Esophagus muscularis mucosa (tissue), 4 donors: ENCODE measurements at regions not wholly inside any gene's neighbourhood (a gene's known extent, or its start where the extent isn't known, plus 50 kb on each side); places are given as distances from the start of the nearest gene placed in this dataset.

Source experiments
- DNase-seq: peaks from one replicate; pipeline ENCODE4 v3.0.0-alpha.2; 2017; ENCODE audit errors: extremely low spot score
- H3K27ac ChIP-seq, 4 donors: fragments of 200-600 bp; sonication (generic); replicated peaks in 1 of 4; 1 replicate in 3 of 4; 2 replicates in 1 of 4; pipeline ENCODE4 v1.5.1; 2016 to 2019; ENCODE audit warnings: mild to moderate bottlenecking in 1 of 4
- H3K27me3 ChIP-seq, 4 donors: fragments of 200-600 bp; sonication (generic); one replicate each; pipeline versions ENCODE4 v1.5.1 to v1.6.0; 2016 to 2019
- H3K36me3 ChIP-seq, 4 donors: fragments of 200-600 bp; sonication (generic); one replicate each; pipeline ENCODE4 v1.5.1; 2016 to 2019
- H3K4me1 ChIP-seq, 4 donors: fragments of 200-600 bp; sonication (generic); one replicate each; pipeline ENCODE4 v1.5.1; 2016 to 2019
- H3K4me3 ChIP-seq, 4 donors: fragments of 200-600 bp; sonication (generic); 1 replicate in 2 of 4; 2 replicates in 2 of 4; pipeline ENCODE4 v1.5.1; 2016 to 2019; ENCODE audit warnings: mild to moderate bottlenecking in 4 of 4, moderate library complexity in 1 of 4
- H3K9me3 ChIP-seq, 4 donors: fragments of 200-600 bp; sonication (generic); 1 replicate in 3 of 4; 2 replicates in 1 of 4; pipeline ENCODE4 v1.5.1; 2016 to 2019
- EP300 ChIP-seq: sonication (generic); formaldehyde crosslinking; IDR thresholded peaks from one replicate; pipeline ENCODE4 v1.6.1; 2017; ENCODE audit warnings: antibody characterized with exemption
- POLR2A ChIP-seq: fragments of 450-650 bp; IDR thresholded peaks from one replicate; pipeline ENCODE4 v1.6.1; 2017; ENCODE audit warnings: antibody characterized with exemption, moderate library complexity, mild to moderate bottlenecking, low read depth
- POLR2AphosphoS5 ChIP-seq, 2 donors: sonication (generic); formaldehyde crosslinking; IDR thresholded peaks; one replicate each; pipeline ENCODE4 v1.6.1; 2017; ENCODE audit warnings: antibody characterized with exemption in 2 of 2
- WGBS: methylation state at CpG from one replicate; pipeline ENCODE4 v1.1.5; 2018; 5-methylcytosine and 5-hydroxymethylcytosine counted together
- intact Hi-C: fragments of 100-400 bp; cut with DNase I; formaldehyde crosslinking; loops from one replicate; pipeline ENCODE4 v1.15.1; 2023
- TF ChIP-seq, protein P1 (sequence below), 3 experiments: fragments of 200-600 bp in 2 of 3; fragments of 450-650 bp in 1 of 3; sonication (generic) in 2 of 3; IDR thresholded peaks; one replicate each; pipeline ENCODE4 v1.5.1; 2017 to 2019; ENCODE audit warnings: antibody characterized with exemption in 3 of 3, mild to moderate bottlenecking in 2 of 3, moderate library complexity in 1 of 3

DNA sequence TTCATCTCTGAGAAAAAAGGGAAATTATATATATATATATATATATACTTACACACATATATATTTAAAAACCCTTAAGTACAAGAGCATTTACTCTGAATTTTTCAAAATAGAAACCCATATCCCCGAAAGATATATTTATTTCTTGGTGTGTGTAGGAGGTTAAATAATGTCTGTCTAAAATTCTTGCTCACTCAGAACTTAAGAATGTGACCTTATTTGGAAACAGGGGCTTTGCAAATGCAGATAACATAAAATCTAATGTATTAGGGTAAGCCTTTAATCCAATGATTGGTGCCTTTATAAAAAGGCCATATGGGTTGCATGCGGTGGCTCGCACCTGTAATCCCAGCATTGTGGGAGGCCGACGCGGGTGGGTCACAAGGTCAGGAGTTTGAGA, 517.3 kb upstream of the TLE4 start:
- no peaks in the 10 kb centered on the region for H3K4me1 ChIP-seq
- intact Hi-C loops, result no loop called here
- H3K4me3 ChIP-seq, result no peak overlapping the region
- no peak for TF ChIP-seq EP300
- TF ChIP-seq, protein P1, sequence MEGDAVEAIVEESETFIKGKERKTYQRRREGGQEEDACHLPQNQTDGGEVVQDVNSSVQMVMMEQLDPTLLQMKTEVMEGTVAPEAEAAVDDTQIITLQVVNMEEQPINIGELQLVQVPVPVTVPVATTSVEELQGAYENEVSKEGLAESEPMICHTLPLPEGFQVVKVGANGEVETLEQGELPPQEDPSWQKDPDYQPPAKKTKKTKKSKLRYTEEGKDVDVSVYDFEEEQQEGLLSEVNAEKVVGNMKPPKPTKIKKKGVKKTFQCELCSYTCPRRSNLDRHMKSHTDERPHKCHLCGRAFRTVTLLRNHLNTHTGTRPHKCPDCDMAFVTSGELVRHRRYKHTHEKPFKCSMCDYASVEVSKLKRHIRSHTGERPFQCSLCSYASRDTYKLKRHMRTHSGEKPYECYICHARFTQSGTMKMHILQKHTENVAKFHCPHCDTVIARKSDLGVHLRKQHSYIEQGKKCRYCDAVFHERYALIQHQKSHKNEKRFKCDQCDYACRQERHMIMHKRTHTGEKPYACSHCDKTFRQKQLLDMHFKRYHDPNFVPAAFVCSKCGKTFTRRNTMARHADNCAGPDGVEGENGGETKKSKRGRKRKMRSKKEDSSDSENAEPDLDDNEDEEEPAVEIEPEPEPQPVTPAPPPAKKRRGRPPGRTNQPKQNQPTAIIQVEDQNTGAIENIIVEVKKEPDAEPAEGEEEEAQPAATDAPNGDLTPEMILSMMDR (IDR thresholded peaks at IDR 0.05), result no peak
- no peak for TF ChIP-seq POLR2A
- TF ChIP-seq POLR2AphosphoS5 (IDR thresholded peaks at IDR 0.05), result no peak
- no peaks in the 10 kb centered on the region for H3K36me3 ChIP-seq
- no peak for DNase-seq
- H3K27me3 ChIP-seq, result no peaks in the 10 kb centered on the region
- WGBS, result 91% methylated on average over 6 of the region's 6 CpGs
- no peaks in the 10 kb centered on the region for H3K9me3 ChIP-seq
- no peak overlapping the region for H3K27ac ChIP-seq

GRCh38 chr9:79056041-79056440, 515.7 kb upstream of the TLE4 start:
- DNase-seq, result no peak
- Histone ChIP-seq H3K4me3 (no peak overlapping the region), H3K27ac (no peak overlapping the region), H3K36me3 (no peaks in the 10 kb centered on the region), H3K9me3 (no peaks in the 10 kb centered on the region), H3K27me3 (no peaks in the 10 kb centered on the region), H3K4me1 (no peaks in the 10 kb centered on the region)
- WGBS, result 82% methylated on average over 5 of the region's 5 CpGs
- intact Hi-C loops, result no loop called here
- no peak for TF ChIP-seq POLR2A
- TF ChIP-seq POLR2AphosphoS5 (IDR thresholded peaks at IDR 0.05), result no peak
- no peak for TF ChIP-seq EP300
- TF ChIP-seq, protein P1 (IDR thresholded peaks at IDR 0.05), result no peak

GRCh38 chr9:79057576-79057975, 514.2 kb upstream of the TLE4 start:
- intact Hi-C loops, result no loop called here
- no peaks in the 10 kb centered on the region for H3K27me3 ChIP-seq
- H3K36me3 ChIP-seq, result no peaks in the 10 kb centered on the region
- H3K27ac ChIP-seq, result no peak overlapping the region
- H3K4me1 ChIP-seq, result no peaks in the 10 kb centered on the region
- TF ChIP-seq, protein P1 (IDR thresholded peaks at IDR 0.05), result no peak
- TF ChIP-seq EP300, result no peak
- TF ChIP-seq POLR2A, result no peak
- no peak for TF ChIP-seq POLR2AphosphoS5 (IDR thresholded peaks at IDR 0.05)
- no peaks in the 10 kb centered on the region for H3K9me3 ChIP-seq
- no peak overlapping the region for H3K4me3 ChIP-seq
- no peak for DNase-seq

DNA sequence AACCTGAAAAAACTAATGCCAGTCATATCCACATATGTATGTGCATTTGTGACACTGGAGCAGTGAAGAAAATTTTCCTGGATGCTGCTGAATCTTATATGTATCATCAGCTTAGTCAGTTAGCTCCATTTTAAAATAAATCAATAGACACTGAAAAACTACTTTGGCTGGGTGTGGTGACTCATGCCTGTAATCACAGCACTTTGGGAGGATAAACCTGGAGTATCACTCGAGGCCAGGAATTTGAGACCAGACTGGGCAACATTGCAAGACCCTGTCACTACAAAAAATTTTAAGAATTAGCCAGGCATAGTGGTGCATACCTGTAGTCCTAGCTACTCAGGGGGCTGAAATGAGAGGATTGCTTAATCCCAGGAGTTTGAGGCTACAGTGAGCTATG, 511.0 kb upstream of the TLE4 start:
- H3K27ac ChIP-seq, result no peak overlapping the region
- no peaks in the 10 kb centered on the region for H3K4me1 ChIP-seq
- H3K4me3 ChIP-seq, result no peak overlapping the region
- TF ChIP-seq POLR2A (no peak), EP300 (no peak), POLR2AphosphoS5 (IDR thresholded peaks at IDR 0.05) (no peak)
- TF ChIP-seq, protein P1 (IDR thresholded peaks at IDR 0.05), result no peak
- DNase-seq, result no peak
- no peaks in the 10 kb centered on the region for H3K36me3 ChIP-seq
- H3K9me3 ChIP-seq, result no peaks in the 10 kb centered on the region
- intact Hi-C loops, result no loop called here
- 46% methylated on average over 1 of the region's 1 CpG for WGBS
- no peaks in the 10 kb centered on the region for H3K27me3 ChIP-seq

GRCh38 chr9:79061752-79062616, 509.8 kb upstream of the TLE4 start:
- no peaks in the 10 kb centered on the region for H3K27me3 ChIP-seq
- no peaks in the 10 kb centered on the region for H3K36me3 ChIP-seq
- intact Hi-C loops, result no loop called here
- WGBS, result 80% methylated on average over 7 of the region's 7 CpGs
- H3K9me3 ChIP-seq, result no peaks in the 10 kb centered on the region
- H3K27ac ChIP-seq, result no peak overlapping the region
- no peak for DNase-seq
- H3K4me3 ChIP-seq, result no peak overlapping the region
- no peak for TF ChIP-seq POLR2AphosphoS5 (IDR thresholded peaks at IDR 0.05)
- no peak for TF ChIP-seq POLR2A
- TF ChIP-seq, protein P1 (IDR thresholded peaks at IDR 0.05), result no peak
- TF ChIP-seq EP300, result no peak
- H3K4me1 ChIP-seq, result no peaks in the 10 kb centered on the region
